Thyroid gland (tissue), 4 donors: ENCODE measurements at regions not wholly inside any gene's neighbourhood (a gene's known extent, or its start where the extent isn't known, plus 50 kb on each side); places are given as distances from the start of the nearest gene placed in this dataset.
"Not testable (repeated sequence)": the region's sequence is repeated elsewhere in the genome, so short reads cannot be mapped to it uniquely, and the experiment has no call there.

Source experiments
- DNase-seq, 2 donors: peaks; one replicate each; pipeline ENCODE4 v3.0.0-alpha.2; 2019
- H3K27ac ChIP-seq, 3 donors: fragments of 200-600 bp; sonication (generic); 1 replicate in 2 of 3; 2 replicates in 1 of 3; pipeline ENCODE4 v1.5.1; 2016 to 2019; ENCODE audit warnings: mild to moderate bottlenecking in 1 of 3, moderate library complexity in 1 of 3
- H3K27me3 ChIP-seq: fragments of 200-600 bp; sonication (generic); one replicate; pipeline ENCODE4 v1.5.1; 2019
- H3K36me3 ChIP-seq, 2 donors: fragments of 200-600 bp; sonication (generic); one replicate each; pipeline ENCODE4 v1.5.1; 2016 to 2019
- H3K4me1 ChIP-seq, 2 donors: fragments of 200-600 bp; sonication (generic); one replicate each; pipeline ENCODE4 v1.5.1; 2017 to 2019
- H3K4me3 ChIP-seq, 3 donors: fragments of 200-600 bp; sonication (generic); replicated peaks in 1 of 3; 1 replicate in 2 of 3; 2 replicates in 1 of 3; pipeline ENCODE4 v1.5.1; 2016; ENCODE audit warnings: mild to moderate bottlenecking in 1 of 3
- H3K9me3 ChIP-seq: fragments of 200-600 bp; sonication (generic); one replicate; pipeline ENCODE4 v1.5.1; 2017
- POLR2A ChIP-seq, 2 donors: fragments of 450-650 bp; IDR thresholded peaks; one replicate each; pipeline ENCODE4 v1.6.1; 2017; ENCODE audit warnings: antibody characterized with exemption in 2 of 2, mild to moderate bottlenecking in 2 of 2, moderate library complexity in 1 of 2
- WGBS, 2 donors: methylation state at CpG; one replicate each; pipeline ENCODE4 v1.1.5; 2017; 5-methylcytosine and 5-hydroxymethylcytosine counted together
- intact Hi-C: fragments of 100-400 bp; cut with DNase I; formaldehyde crosslinking; loops from one replicate; pipeline ENCODE4 v1.15.1; 2023
- TF ChIP-seq, protein P1 (sequence below), 6 experiments: fragments of 200-600 bp in 3 of 6; fragments of 450-650 bp in 3 of 6; sonication (generic) in 3 of 6; IDR thresholded peaks; one replicate each; pipeline ENCODE4 v1.5.1; 2016 to 2019; ENCODE audit warnings: antibody characterized with exemption in 6 of 6, mild to moderate bottlenecking in 2 of 6, inconsistent platforms in 1 of 6, moderate library complexity in 1 of 6

DNA sequence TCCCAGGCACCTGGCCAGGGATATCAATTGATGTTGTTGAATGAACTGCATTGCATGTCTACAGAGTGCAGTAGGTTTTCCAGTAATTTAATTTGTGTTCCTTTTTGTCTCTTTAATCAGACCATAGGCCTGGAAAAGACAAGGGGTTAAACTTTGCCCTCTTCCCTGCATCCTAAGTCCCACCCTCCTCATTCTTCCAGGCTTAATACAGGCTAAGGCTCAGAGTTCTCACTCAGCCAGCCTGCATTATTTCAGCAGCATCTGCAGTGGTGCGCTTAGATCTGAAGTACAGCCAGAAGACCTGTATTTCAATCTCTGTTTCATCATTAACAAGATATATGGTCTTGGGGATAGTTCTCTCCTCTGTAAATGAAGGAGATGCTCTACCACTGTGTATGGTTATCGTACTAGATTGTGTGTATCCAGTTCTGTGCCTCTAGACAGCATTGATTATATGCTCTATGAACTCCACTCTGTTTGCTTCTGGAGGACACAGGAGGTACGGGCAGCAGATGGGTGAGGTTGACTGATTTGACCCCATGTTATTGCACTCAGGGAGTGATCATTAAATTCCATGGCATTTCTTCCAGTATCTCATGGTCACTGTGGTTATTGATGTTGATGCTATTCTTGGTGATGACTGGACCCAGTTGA lies 286.1 kb downstream of the RPS6KC1 start:
- 89 to 91% methylated on average over 3 of the region's 3 CpGs for WGBS, 2 donors
- H3K4me3 ChIP-seq: no peak overlapping the region
- no peak for DNase-seq
- no peaks in the 10 kb centered on the region for H3K36me3 ChIP-seq
- no peaks in the 10 kb centered on the region for H3K9me3 ChIP-seq
- no peaks in the 10 kb centered on the region for H3K4me1 ChIP-seq
- intact Hi-C loops: no loop called here
- H3K27me3 ChIP-seq: no peaks in the 10 kb centered on the region
- H3K27ac ChIP-seq: no peak overlapping the region
- no peak for TF ChIP-seq POLR2A (IDR thresholded peaks at IDR 0.05)
- TF ChIP-seq, protein P1, sequence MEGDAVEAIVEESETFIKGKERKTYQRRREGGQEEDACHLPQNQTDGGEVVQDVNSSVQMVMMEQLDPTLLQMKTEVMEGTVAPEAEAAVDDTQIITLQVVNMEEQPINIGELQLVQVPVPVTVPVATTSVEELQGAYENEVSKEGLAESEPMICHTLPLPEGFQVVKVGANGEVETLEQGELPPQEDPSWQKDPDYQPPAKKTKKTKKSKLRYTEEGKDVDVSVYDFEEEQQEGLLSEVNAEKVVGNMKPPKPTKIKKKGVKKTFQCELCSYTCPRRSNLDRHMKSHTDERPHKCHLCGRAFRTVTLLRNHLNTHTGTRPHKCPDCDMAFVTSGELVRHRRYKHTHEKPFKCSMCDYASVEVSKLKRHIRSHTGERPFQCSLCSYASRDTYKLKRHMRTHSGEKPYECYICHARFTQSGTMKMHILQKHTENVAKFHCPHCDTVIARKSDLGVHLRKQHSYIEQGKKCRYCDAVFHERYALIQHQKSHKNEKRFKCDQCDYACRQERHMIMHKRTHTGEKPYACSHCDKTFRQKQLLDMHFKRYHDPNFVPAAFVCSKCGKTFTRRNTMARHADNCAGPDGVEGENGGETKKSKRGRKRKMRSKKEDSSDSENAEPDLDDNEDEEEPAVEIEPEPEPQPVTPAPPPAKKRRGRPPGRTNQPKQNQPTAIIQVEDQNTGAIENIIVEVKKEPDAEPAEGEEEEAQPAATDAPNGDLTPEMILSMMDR (IDR thresholded peaks at IDR 0.05): no peak

DNA sequence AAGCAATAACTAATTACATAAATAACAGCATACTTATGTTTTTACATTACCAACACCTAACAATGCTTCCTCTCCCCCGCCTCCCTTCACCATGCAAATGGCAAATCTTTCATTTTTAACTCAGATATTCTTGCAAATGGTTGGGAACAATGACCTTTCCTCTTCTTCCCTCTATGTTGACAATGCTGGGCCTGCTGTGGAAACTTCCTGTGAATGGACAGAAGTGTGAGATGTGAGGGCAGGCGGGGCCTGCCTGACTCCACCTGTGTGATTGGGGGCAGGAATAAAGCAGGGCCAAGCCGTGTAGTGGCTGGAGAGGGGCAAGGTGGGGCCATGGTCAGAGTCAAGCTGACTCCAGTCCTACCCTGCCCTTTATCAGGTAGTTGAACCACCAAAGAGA lies 289.6 kb downstream of the RPS6KC1 start:
- no peak for TF ChIP-seq POLR2A (IDR thresholded peaks at IDR 0.05)
- TF ChIP-seq, protein P1 (IDR thresholded peaks at IDR 0.05): no peak

DNA sequence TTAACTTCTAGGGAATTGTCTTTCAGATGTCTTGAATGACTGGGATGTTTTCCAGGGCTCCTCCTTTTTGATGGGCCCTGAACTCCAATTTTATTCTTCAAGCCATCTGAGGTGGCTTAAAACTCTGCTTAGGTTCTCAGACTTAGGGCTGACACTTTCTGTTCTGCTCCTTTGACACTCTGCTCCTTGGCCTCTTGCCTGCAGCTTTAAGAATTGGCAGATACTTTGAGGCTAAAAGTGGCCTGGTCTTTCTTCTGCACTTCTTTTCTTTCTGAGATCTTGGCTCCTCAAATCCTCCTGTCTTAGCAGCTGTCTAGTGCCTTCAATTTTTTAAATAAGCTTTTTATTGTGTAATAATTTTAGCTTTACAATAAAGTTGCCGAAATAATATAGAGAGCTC lies 294.6 kb downstream of the RPS6KC1 start:
- Histone ChIP-seq H3K4me1 (no peaks in the 10 kb centered on the region), H3K36me3 (no peaks in the 10 kb centered on the region), H3K27me3 (no peaks in the 10 kb centered on the region), H3K4me3 (no peak overlapping the region), H3K9me3 (no peaks in the 10 kb centered on the region), H3K27ac (no peak overlapping the region)
- WGBS, 2 donors: 86 to 93% methylated on average over 1 of the region's 1 CpG
- TF ChIP-seq, protein P1 (IDR thresholded peaks at IDR 0.05): no peak
- intact Hi-C loops: no loop called here
- DNase-seq: no peak

More for the DNA sequence above, 289.6 kb downstream of the RPS6KC1 start:
- H3K9me3 ChIP-seq: no peaks in the 10 kb centered on the region
- H3K27me3 ChIP-seq: no peaks in the 10 kb centered on the region
- H3K4me3 ChIP-seq: no peak overlapping the region
- no peaks in the 10 kb centered on the region for H3K4me1 ChIP-seq
- intact Hi-C loops: no loop called here
- no peak for DNase-seq
- no peaks in the 10 kb centered on the region for H3K36me3 ChIP-seq
- 76 to 77% methylated on average over 3 of the region's 3 CpGs for WGBS, 2 donors
- no peak overlapping the region for H3K27ac ChIP-seq

DNA sequence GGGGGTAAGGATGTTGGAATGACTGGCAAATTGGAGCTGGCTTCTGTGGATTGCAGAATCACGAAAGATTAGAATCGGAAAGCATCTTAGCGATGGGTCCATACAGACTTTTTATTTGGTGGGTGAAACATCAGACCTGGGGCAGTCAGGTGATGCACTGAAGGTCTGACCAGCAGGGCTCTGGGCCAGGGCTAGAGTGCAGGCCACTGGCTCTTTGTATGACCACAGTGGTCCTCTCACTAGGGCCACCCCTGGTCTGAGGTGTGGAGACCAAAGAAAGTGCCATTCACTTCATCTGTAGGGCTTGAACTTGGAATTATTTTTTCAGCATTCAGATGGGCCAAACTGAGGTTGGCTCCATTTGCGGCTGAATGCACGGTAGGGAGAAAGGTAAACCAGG lies 306.4 kb downstream of the RPS6KC1 start:
- Histone ChIP-seq H3K36me3 (no peaks in the 10 kb centered on the region), H3K4me3 (no peak overlapping the region), H3K27ac (no peak overlapping the region), H3K27me3 (no peaks in the 10 kb centered on the region), H3K9me3 (no peaks in the 10 kb centered on the region), H3K4me1 (no peaks in the 10 kb centered on the region)
- DNase-seq: no peak
- intact Hi-C loops: no loop called here
- 94 to 95% methylated on average over 5 of the region's 5 CpGs for WGBS, 2 donors
- no peak for TF ChIP-seq POLR2A (IDR thresholded peaks at IDR 0.05)
- TF ChIP-seq, protein P1 (IDR thresholded peaks at IDR 0.05): no peak

DNA sequence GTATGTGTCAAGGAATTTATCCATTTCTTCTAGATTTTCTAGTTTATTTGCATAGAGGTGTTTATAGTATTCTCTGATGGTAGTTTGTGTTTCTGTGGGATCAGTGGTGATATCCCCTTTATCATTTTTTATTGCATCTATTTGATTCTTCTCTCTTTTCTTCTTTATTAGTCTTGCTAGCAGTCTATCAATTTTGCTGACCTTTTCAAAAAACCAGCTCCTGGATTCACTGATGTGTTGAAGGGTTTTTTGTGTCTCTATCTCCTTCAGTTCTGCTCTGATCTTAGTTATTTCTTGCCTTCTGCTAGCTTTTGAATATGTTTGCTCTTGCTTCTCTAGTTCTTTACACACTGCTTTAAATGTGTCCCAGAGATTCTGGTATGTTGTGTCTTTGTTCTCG lies 307.3 kb downstream of the RPS6KC1 start:
- H3K27me3 ChIP-seq, H3K36me3 ChIP-seq, H3K4me1 ChIP-seq, DNase-seq, H3K27ac ChIP-seq, H3K4me3 ChIP-seq, intact Hi-C loops, H3K9me3 ChIP-seq: not testable (repeated sequence)
- 78 to 81% methylated on average over 1 of the region's 1 CpG for WGBS, 2 donors

DNA sequence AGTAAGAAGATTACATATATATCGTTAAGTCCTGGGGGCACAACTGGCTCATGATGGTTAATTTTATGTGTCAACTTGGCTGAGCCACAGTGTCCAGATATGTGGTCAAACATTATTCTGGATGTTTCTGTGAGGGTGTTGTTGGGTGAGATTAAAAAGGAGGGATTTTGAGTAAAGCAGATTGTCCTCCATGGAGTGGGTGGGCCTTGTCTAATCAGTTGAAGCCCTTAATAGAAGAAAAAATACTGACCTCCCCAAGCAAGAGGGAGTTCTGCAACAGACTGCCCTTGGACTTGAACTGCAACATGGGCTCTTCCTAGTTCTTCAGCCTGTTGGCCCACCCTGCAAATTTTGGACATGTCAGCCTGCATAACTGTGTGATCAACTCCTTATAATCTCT lies 311.6 kb downstream of the RPS6KC1 start:
- no peaks in the 10 kb centered on the region for H3K9me3 ChIP-seq
- DNase-seq: no peak
- no peaks in the 10 kb centered on the region for H3K36me3 ChIP-seq
- intact Hi-C loops: no loop called here
- TF ChIP-seq, protein P1 (IDR thresholded peaks at IDR 0.05): no peak
- no peak for TF ChIP-seq POLR2A (IDR thresholded peaks at IDR 0.05)
- 97 to 100% methylated on average over 1 of the region's 1 CpG for WGBS, 2 donors
- H3K4me3 ChIP-seq: no peak overlapping the region
- no peak overlapping the region for H3K27ac ChIP-seq
- H3K27me3 ChIP-seq: no peaks in the 10 kb centered on the region
- H3K4me1 ChIP-seq: no peaks in the 10 kb centered on the region
